Activated naive CD4-positive, alpha-beta T cell (primary cell): ENCODE measurements at regions not wholly inside any gene's neighbourhood (a gene's known extent, or its start where the extent isn't known, plus 50 kb on each side); places are given as distances from the start of the nearest gene placed in this dataset.
"Not testable (repeated sequence)": the region's sequence is repeated elsewhere in the genome, so short reads cannot be mapped to it uniquely, and the experiment has no call there.

Source experiments
- DNase-seq, 4 experiments: peaks; one replicate each; lab custom pipeline; 2025; lab: John Stamatoyannopoulos, UW

GRCh38 chr4:22630161-22630975 lies 62.4 kb upstream of the GBA3 start:
- not testable (repeated sequence) for DNase-seq

DNA sequence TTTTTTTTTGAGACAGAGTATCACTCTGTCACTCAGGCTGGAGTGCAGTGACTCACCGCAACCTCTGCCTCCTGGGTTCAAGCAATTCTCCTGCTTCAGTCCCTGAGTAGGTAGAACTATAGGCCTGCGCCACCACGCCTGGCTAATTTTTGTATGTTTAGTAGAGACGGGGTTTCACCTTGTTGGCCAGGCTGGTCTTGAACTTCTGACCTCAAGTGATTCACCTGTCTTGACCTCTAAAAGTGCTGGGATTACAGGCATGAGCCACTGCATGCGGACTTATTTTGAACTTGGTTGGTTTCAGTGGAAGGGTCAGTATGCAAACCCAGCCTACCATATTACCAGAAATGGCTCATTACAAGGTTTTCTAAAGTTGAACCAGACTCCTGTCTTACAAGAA lies 61.6 kb upstream of the GBA3 start:
- not testable (repeated sequence) for DNase-seq

GRCh38 chr4:22634541-22635181 lies 58.1 kb upstream of the GBA3 start:
- DNase-seq, result peak in 1 of 4 experiments; percentile 1

DNA sequence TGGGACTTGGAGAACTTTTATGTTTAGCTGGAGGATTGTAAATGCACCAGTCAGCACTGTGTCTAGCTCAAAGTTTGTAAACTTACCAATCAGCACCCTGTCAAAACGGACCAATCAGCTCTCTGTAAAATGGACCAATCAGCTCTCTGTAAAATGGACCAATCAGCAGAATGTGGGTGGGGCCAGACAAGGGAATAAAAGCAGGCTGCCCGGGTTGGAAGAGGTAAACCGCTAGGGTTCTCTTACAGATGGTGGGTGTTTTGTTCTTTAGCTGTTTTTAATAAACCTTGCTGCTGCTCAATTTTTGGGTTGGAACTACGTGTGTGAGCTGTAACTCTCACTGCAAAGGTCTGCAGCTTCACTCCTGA lies 57.6 kb upstream of the GBA3 start:
- DNase-seq, result not testable (repeated sequence)

DNA sequence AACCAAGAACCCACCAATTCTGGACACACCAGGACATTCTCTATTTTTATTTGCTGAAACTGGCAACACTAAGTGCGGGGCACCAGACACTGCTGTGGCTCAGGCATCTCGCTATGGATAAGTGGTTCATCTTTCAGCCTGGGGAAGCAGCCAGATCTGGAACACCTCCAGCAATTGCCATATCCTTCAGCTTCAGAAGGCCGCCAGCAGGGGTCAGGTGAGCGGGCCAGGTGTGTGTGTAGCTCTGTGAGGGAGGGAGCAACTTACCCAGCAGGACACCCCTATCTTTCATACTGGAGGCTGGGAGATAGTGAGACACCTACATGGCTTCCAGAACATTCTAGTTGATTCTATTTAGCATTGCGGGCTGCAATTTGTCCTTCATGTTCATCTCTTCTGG lies 57.0 kb upstream of the GBA3 start:
- no peak for DNase-seq

DNA sequence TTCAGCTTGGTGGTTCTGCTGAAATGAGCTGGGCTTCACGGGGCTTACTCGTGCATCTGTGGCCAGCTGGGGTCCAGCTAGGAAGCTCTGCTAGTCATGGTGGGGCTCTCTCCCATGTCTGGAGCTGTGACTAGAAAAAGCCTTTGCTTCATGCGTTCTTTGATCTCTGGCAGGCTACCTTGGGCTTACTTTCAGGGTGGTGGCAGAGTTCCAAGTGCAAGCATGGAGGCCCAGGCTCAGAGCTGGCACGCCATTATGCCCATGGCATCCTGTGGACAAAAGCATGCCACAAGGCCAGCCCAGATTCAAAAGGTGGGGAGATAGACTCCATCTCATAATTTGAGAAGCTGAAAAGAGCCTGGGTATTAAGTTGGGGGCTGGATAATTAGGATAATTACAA lies 55.4 kb upstream of the GBA3 start:
- no peak for DNase-seq
